Suprapubic skin (tissue), 3 donors: ENCODE measurements at regions not wholly inside any gene's neighbourhood (a gene's known extent, or its start where the extent isn't known, plus 50 kb on each side); places are given as distances from the start of the nearest gene placed in this dataset.

Experiments
- EP300 ChIP-seq: sonication (generic); formaldehyde crosslinking; IDR thresholded peaks from one replicate; pipeline ENCODE4 v1.6.1; 2017; ENCODE audit warnings: antibody characterized with exemption
- POLR2A ChIP-seq, 2 donors: fragments of 450-650 bp; IDR thresholded peaks; one replicate each; pipeline ENCODE4 v1.6.1; 2017; ENCODE audit warnings: antibody characterized with exemption in 2 of 2, mild to moderate bottlenecking in 2 of 2, moderate library complexity in 2 of 2
- TF ChIP-seq, protein P1 (sequence below), 2 donors: fragments of 200-600 bp in 1 of 2; fragments of 450-650 bp in 1 of 2; sonication (generic) in 1 of 2; IDR thresholded peaks; one replicate each; pipeline ENCODE4 v1.5.1; 2016 to 2019; ENCODE audit warnings: antibody characterized with exemption in 2 of 2, mild to moderate bottlenecking in 1 of 2, moderate library complexity in 1 of 2

- TF ChIP-seq, protein P1, sequence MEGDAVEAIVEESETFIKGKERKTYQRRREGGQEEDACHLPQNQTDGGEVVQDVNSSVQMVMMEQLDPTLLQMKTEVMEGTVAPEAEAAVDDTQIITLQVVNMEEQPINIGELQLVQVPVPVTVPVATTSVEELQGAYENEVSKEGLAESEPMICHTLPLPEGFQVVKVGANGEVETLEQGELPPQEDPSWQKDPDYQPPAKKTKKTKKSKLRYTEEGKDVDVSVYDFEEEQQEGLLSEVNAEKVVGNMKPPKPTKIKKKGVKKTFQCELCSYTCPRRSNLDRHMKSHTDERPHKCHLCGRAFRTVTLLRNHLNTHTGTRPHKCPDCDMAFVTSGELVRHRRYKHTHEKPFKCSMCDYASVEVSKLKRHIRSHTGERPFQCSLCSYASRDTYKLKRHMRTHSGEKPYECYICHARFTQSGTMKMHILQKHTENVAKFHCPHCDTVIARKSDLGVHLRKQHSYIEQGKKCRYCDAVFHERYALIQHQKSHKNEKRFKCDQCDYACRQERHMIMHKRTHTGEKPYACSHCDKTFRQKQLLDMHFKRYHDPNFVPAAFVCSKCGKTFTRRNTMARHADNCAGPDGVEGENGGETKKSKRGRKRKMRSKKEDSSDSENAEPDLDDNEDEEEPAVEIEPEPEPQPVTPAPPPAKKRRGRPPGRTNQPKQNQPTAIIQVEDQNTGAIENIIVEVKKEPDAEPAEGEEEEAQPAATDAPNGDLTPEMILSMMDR (IDR thresholded peaks at IDR 0.05): no peak
- TF ChIP-seq POLR2A (IDR thresholded peaks at IDR 0.05) (no peak), EP300 (no peak)
These were observed 228.2 kb downstream of the NHLRC3 start for GRCh38 chr13:39266426-39266825.
